DMS114 treated with DMSO at 0.1 percent for 48 hours (cell line): ENCODE measurements at regions not wholly inside any gene's neighbourhood (a gene's known extent, or its start where the extent isn't known, plus 50 kb on each side); places are given as distances from the start of the nearest gene placed in this dataset.
"Not testable (repeated sequence)": the region's sequence is repeated elsewhere in the genome, so short reads cannot be mapped to it uniquely, and the experiment has no call there.

Experiments used
- DNase-seq: peaks from one replicate; lab custom pipeline; 2025; ENCODE audit not compliant: unreplicated experiment; lab: John Stamatoyannopoulos, UW

DNA sequence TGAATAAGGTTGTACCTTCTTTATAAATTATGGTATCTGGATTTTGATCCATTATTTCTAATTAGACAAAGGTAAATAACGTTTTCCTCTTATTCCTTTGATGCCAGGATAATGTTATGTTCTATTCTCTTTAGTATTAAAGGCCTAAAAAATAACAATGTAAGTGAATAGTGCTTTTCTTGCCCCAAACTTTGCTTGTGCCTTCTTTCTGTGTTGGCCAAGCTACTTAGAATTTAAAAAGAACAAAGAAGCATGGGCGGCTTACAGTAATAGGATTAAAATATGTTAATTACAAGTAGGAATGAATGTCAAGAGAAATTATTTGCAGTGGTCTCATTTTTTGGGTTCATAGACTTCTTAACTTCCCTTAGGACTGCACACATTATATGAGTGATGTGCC is 105.0 kb upstream of the FSIP2 start:
- no peak for DNase-seq

DNA sequence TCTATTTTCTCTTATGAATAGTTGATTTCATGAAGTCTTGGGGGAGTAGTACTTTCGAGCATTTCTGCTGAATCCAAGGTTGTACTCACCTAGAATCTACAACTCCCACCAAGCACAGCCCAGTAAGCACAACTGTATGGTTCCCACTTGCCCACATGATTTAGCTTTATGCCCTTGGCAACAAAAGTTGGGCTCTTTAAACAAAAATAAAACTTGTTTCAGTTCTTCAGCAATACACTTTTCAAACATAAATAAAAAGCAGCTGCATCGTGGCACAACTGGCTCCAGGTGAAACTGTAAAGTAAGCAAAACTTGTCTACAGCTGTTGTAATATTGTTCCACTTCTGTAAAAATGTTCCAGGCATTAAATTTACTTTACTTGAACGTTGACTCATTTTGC is 99.8 kb upstream of the FSIP2 start:
- DNase-seq = no peak

DNA sequence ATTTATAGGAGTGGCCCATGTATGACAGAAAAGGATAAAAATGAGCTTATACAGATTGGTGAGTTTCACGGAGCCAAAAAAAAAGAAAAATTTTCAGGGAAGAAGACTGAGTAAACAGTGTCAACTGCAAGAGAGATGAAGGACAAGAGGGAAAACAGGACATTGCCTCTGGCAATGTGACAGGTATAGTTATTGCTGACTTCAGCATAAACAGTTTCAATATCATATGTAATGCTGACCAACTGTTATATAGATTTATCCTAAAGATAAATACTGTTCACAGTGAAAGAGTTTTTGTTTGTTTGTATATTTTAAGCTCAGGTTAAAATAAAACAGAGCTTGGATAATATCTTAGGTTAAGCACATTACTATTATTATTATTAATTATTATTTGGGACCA is 98.0 kb upstream of the FSIP2 start:
- no peak for DNase-seq

DNA sequence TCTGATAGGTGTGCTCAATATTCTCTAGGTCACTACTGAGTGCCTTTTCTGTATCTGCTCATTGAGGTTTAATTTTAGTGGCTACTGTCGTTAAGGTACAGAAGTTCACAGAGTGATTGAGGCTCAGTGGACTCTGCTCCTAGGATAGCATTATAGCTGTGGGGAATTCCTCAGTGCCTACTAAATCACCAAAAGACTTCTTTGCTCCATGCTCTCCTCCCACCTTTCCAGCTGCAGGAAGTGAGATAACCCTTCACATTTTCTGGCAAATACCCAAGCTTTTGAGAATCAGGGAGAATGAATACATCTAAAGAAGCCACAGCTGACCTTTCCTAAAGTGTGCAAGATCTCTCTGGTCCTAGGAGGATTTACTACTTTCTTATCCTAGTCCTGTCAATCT is 95.2 kb upstream of the FSIP2 start:
- no peak for DNase-seq

DNA sequence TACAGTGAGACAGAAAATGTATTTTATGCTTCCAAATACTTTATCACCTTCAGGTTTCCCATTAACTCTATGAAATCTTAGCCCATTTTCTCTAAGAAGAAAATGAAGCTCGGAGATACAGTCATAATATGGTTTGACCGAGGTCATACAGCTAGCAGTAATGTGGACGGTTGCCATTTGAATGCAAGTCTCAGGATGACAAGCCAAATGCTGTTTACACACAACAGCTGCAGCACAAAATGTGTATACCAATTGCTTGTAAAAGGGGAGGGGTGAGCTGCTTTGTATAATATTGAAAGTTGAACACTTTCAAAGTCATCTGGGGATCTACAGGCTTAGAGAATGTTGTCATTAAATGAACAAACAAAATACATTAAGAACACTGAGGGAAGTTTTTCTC is 93.8 kb upstream of the FSIP2 start:
- DNase-seq = no peak

DNA sequence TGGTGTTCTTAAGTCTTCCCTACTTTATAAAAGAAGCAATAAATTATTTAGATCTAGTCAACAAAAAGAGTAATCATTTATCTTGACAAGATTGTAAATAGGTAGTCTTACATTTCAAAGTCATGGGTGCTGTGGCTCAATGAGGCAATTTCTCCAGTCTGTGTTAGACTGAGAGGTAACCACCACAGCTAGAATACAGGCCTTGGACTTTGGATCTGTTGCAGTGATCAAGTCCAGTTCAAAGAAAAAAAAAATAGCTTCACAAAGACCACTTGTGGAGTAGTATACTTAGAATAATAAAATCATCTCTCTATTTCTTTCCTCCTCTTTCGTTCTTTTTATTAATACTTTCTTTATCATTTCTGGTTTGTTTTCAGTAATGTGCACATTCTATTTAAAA is 93.1 kb upstream of the FSIP2 start:
- no peak for DNase-seq

DNA sequence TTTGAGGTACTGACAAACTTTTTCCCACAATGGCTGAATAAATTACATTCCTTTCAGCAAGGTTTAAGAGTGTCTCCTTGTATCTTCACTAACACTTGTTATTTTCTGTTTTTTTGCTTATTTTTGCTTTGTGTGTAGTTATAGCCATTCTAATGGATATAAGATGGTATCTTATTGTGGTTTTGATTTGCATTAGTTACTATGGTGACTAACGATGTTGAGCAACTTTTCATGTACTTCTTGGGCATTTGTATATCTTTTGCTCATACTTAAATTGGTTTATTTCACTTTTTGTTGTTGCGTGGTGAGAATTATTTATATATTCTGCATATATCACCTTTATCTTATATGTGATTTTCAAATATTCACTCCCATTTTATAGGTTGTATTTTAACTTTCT is 79.9 kb upstream of the FSIP2 start:
- DNase-seq = no peak

DNA sequence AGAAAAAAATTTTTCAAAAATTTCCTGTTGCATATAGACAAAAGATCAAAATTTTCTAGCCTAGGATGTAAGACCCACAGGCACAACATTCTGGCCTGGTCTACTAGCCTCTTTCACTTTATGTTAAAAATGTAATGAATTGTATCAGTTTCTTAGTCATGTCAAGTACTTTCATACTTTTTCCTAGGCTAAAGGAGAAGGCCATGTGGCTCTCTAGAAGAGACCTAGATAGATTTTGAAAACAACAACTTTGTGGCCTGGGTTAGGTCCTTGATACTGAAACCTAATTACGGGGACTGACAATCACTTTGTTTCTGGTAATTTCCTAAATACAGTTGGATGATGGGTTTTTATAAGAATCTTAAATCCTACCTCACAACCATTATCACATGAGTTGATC is 74.8 kb upstream of the FSIP2 start:
- no peak for DNase-seq

DNA sequence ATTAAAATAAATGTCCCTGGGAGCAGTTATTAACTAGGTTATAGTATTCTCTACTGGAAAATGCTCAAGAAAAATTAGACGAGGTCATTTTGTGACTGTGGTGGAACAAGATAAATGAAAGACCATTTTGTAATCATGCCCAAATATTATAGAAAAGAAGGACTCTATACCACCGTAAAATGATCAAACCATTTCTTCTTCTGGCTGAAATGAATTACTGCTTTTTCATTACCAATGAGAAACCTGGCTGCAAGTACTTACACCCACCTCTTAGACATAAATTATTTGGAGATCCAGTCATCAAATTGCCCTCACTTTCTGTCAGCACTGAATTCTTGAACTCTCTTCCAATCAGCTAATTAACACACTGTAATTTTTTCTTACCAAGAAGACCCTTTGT is 74.2 kb upstream of the FSIP2 start:
- DNase-seq = no peak

DNA sequence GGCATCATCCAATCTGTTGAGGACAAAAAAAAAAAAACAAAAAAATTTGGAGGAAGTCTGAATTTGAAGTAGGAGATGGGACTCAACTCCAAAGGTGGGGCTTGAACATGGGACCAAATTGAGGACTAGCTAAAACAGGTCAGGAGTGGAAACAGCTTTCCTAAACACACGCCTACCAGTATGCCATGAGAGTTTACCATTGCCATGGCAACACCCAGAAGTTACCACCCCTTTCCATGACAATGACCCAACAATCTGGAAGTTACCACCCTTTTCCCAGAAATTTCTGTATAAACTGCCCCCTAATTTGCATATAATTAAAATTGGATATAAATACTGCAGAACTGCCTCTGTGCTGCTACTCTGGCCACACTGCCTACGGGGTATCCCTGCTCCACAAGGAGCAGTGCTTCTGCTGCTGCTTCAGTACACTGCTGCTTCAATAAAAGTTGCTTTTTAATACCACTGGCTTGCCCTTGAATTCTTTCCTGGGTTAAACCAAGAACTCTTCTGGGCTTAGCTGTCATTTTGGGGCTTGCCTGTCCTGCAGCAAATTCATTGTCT is 73.3 kb upstream of the FSIP2 start:
- no peak for DNase-seq

DNA sequence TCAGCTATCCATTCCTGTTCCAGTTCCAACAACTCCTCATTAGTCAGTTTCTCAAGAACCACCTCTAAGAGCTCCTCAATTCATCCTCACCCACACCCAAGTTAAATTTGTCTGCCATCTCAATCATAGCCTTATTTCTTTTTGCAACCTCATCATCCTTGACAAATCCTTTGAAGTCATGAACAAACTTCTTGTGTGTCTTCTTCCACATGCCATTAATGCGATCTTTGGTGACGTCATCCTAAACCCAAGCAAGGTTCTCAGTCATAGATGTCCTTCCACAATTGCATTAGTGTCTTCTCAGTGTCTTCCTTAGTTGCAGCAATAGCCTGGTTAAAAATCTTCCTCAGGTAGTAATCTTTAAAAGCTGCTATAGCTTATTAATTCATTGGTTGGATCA is 71.2 kb upstream of the FSIP2 start:
- no peak for DNase-seq

DNA sequence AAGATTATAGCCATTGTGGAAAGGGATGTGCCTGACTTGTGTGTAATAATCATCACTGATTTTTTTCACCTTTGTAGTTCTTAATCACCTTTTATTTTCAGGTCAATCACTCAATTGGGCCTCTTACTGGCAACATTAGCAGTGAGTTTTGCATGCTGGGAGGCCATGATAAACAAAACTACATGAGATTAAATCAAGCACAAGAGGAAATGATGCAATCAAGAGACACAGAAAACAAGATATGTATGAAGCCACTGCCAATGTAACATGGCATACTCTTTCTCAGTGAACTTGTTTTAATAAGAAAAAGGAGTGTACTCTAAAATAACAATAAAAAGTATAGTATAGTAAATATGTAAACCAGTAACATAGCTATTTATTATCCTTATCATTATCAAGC is 69.9 kb upstream of the FSIP2 start:
- DNase-seq = no peak

DNA sequence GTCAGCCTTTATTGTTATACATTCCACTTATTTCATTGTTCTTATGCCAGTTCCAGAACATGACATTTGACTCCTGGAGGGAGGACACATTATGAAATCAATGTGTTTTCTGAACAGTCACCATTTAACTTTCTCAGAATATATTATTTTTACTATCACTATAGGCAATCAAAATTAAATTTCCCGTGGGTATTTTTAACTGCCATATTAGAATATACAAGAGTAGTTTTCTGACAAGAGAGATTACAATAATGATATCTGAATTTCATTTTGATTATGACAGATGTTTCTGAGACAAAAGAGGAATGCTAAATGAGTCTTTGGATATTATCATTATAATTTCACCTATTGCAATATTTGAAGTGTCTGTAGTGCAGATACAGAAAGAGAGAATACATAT is 64.4 kb upstream of the FSIP2 start:
- no peak for DNase-seq

DNA sequence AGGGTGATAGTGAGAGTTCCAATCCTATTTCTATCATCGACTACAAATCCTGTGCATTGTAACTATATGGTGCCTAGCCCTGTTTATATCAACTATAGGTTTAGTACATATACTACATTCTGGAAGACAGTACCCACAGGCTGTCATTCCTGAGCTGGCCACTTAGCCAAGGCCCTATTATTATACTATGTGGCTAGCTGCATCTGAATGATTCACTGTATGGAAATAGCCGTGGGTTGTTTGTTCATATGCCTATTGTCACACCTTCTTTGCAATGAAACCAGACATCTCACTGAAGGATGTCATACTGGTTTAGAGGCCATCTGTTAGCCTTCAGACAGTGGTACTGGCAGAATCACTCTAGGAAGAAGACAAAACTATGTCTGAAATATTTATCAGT is 62.3 kb upstream of the FSIP2 start:
- DNase-seq = no peak

DNA sequence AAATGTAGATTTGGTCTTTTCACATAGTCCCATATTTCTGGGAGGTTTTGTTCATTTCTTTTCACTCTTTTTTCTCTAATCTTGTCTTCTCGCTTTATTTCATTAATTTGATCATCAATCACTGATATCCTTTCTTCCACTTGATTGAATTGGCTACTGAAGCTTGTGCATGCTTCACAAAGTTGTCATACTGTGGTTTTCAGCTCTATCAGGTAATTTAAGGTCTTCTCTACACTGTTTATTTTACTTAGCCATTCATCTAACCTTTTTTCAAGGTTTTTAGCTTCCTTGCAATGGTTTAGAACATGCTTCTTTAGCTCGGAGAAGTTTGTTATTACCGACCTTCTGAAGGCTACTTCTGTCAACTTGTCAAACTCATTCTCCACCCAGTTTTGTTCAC is 51.6 kb upstream of the FSIP2 start:
- not testable (repeated sequence) for DNase-seq

DNA sequence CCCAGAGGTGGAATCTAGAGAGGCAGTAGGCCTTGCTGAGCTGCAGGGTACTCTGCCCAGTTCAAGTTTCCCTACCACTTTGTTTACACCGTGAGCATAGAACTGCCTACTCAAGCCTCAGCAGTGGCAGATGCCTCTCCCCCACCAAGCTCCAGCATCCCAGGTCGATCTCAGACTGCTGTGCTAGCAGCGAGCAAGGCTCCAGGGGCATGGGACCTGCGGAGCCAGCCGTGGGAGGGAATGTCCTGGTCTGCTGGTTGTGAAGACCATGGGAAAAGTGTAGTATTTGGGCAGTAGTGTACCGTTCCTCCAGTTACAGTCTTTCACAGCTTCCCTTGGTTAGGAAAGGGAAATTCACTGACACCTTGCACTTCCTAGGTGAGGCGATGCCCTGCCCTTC is 50.6 kb upstream of the FSIP2 start:
- no peak for DNase-seq
